H1 (cell line): ENCODE measurements at regions not wholly inside any gene's neighbourhood (a gene's known extent, or its start where the extent isn't known, plus 50 kb on each side); places are given as distances from the start of the nearest gene placed in this dataset.

Experiments
- CTCF ChIA-PET: fragments of 300-600 bp; sonication (Branson Sonifier 250); formaldehyde crosslinking; loops from one replicate; lab custom pipeline; 2021; ENCODE audit not compliant: partially characterized antibody; lab: Charles Lee
- POLR2A ChIA-PET: fragments of 300-600 bp; sonication (Branson Sonifier 250); formaldehyde crosslinking; loops from one replicate; lab custom pipeline; 2021; ENCODE audit warnings: inconsistent platforms; ENCODE audit not compliant: partially characterized antibody; lab: Charles Lee
- DNase-seq, 2 experiments: peaks; one replicate each; pipeline versions ENCODE4 v3.0.0 to v3.0.0-alpha.2; 2010 to 2022; ENCODE audit warnings: low spot score in 2 of 2, low read depth in 1 of 2, mixed read lengths in 1 of 2
- FAIRE-seq: peaks from 2 replicates; lab custom pipeline; 2011; peaks lifted over from hg19 to GRCh38; lab: Jason Lieb, UNC
- H2AFZ ChIP-seq: 2 replicates; pipeline ENCODE4 v1.8.1; 2012; ENCODE audit warnings: low read length, inconsistent platforms
- H2AK5ac ChIP-seq: 2 replicates; pipeline ENCODE4 v1.6.1; 2013; ENCODE audit warnings: low read depth, low read length
- H2BK120ac ChIP-seq: replicated peaks from 2 replicates; pipeline ENCODE3; 2013; ENCODE audit warnings: low read depth, low read length, inconsistent platforms
- H2BK12ac ChIP-seq: 2 replicates; pipeline ENCODE4 v1.6.1; 2013; ENCODE audit warnings: low read depth, low read length
- H2BK15ac ChIP-seq: 2 replicates; pipeline ENCODE4 v1.6.1; 2013; ENCODE audit warnings: low read length
- H2BK20ac ChIP-seq: 2 replicates; pipeline ENCODE4 v1.6.1; 2013; ENCODE audit warnings: low read length
- H2BK5ac ChIP-seq: 2 replicates; pipeline ENCODE4 v1.6.1; 2013; ENCODE audit warnings: low read depth, low read length
- H3K14ac ChIP-seq: 2 replicates; pipeline ENCODE4 v1.6.1; 2013; ENCODE audit warnings: inconsistent platforms; ENCODE audit not compliant: insufficient read length
- H3K18ac ChIP-seq: 2 replicates; pipeline ENCODE4 v1.6.1; 2013; ENCODE audit warnings: low read length; ENCODE audit errors: extremely low read depth
- H3K23ac ChIP-seq: 2 replicates; pipeline ENCODE4 v1.6.1; 2013; ENCODE audit warnings: inconsistent platforms; ENCODE audit not compliant: insufficient read length
- H3K23me2 ChIP-seq: 2 replicates; pipeline ENCODE4 v1.6.1; 2013; ENCODE audit warnings: low read depth, low read length
- H3K27ac ChIP-seq: 2 replicates; pipeline ENCODE4 v1.6.1; 2011; ENCODE audit warnings: low read depth, low read length, inconsistent platforms
- H3K27me3 ChIP-seq, 4 experiments: replicated peaks in 1 of 4; 1 replicate in 1 of 4; 2 replicates in 3 of 4; pipeline versions ENCODE4 v1.6.1 to v1.8.1; 2011 to 2013; ENCODE audit warnings: low read length in 3 of 4, mild to moderate bottlenecking in 3 of 4, inconsistent platforms in 2 of 4, mixed read lengths in 2 of 4, moderate library complexity in 1 of 4; ENCODE audit not compliant: control insufficient read depth in 3 of 4, insufficient read depth in 3 of 4; ENCODE audit errors: extremely low read depth in 1 of 4
- H3K36me3 ChIP-seq, 4 experiments: 2 replicates each; pipeline versions ENCODE4 v1.6.1 to v1.8.1; 2011 to 2013; ENCODE audit warnings: mild to moderate bottlenecking in 4 of 4, low read length in 3 of 4, moderate library complexity in 2 of 4, control low read depth in 1 of 4, inconsistent platforms in 1 of 4; ENCODE audit not compliant: insufficient read depth in 4 of 4, control insufficient read depth in 2 of 4
- H3K4ac ChIP-seq: replicated peaks from 2 replicates; pipeline ENCODE3; 2013; ENCODE audit warnings: low read length, low read depth, mixed read lengths, inconsistent platforms; ENCODE audit not compliant: insufficient read length
- H3K4me1 ChIP-seq, 4 experiments: replicated peaks in 1 of 4; 1 replicate in 1 of 4; 2 replicates in 3 of 4; pipeline versions ENCODE4 v1.6.1 to v1.8.1; 2011 to 2013; ENCODE audit warnings: low read length in 3 of 4, inconsistent platforms in 2 of 4, mixed read lengths in 1 of 4; ENCODE audit not compliant: insufficient read depth in 4 of 4, control insufficient read depth in 3 of 4
- H3K4me2 ChIP-seq, 2 experiments: 2 replicates each; pipeline versions ENCODE4 v1.6.1 to v1.8.1; 2011 to 2013; ENCODE audit warnings: low read depth in 2 of 2, low read length in 2 of 2, control low read depth in 1 of 2, inconsistent platforms in 1 of 2, mild to moderate bottlenecking in 1 of 2; ENCODE audit not compliant: insufficient read depth in 1 of 2
- H3K4me3 ChIP-seq, 4 experiments: fragments of 200-600, 300-600 bp in 1 of 4; sonication (generic), shearing (Covaris generic), sonication (Bioruptor Twin) in 1 of 4; 2 replicates each; pipeline versions ENCODE4 v1.5.1 to v1.8.1; 2011 to 2016; ENCODE audit warnings: low read length in 4 of 4, low read depth in 3 of 4, control low read depth in 2 of 4, inconsistent platforms in 2 of 4, mild to moderate bottlenecking in 2 of 4, mixed read lengths in 1 of 4, moderate library complexity in 1 of 4; ENCODE audit not compliant: insufficient read depth in 2 of 4; ENCODE audit errors: extremely low read depth in 1 of 4
- H3K56ac ChIP-seq: replicated peaks from 2 replicates; pipeline ENCODE3; 2013; ENCODE audit warnings: low read depth, mild to moderate bottlenecking, mixed read lengths, low read length, inconsistent platforms; ENCODE audit not compliant: insufficient read length
- H3K79me1 ChIP-seq: 2 replicates; pipeline ENCODE4 v1.6.1; 2013; ENCODE audit warnings: low read depth, low read length, control low read depth
- H3K79me2 ChIP-seq, 2 experiments: 2 replicates each; pipeline versions ENCODE4 v1.6.1 to v1.8.1; 2012 to 2013; ENCODE audit warnings: low read length in 2 of 2, mild to moderate bottlenecking in 2 of 2, inconsistent platforms in 1 of 2; ENCODE audit not compliant: insufficient read depth in 2 of 2, control insufficient read depth in 1 of 2
- H3K9ac ChIP-seq, 4 experiments: replicated peaks in 1 of 4; 1 replicate in 1 of 4; 2 replicates in 3 of 4; pipeline versions ENCODE4 v1.6.1 to v1.8.1; 2011 to 2013; ENCODE audit warnings: low read depth in 3 of 4, low read length in 3 of 4, control low read depth in 2 of 4, mild to moderate bottlenecking in 2 of 4, moderate library complexity in 2 of 4, inconsistent platforms in 1 of 4; ENCODE audit errors: extremely low read depth in 1 of 4
- H3K9me3 ChIP-seq, 2 experiments: 2 replicates each; pipeline versions ENCODE4 v1.6.1 to v1.8.1; 2012 to 2013; ENCODE audit warnings: mild to moderate bottlenecking in 2 of 2, moderate library complexity in 2 of 2, control low read depth in 1 of 2, inconsistent platforms in 1 of 2, low read depth in 1 of 2, low read length in 1 of 2, mixed read lengths in 1 of 2; ENCODE audit not compliant: insufficient read depth in 2 of 2
- H4K20me1 ChIP-seq, 2 experiments: replicated peaks in 1 of 2; 2 replicates each; pipeline versions ENCODE3 to v1.8.1; 2011 to 2013; ENCODE audit warnings: inconsistent platforms in 2 of 2, low read length in 2 of 2, mild to moderate bottlenecking in 1 of 2; ENCODE audit not compliant: insufficient read depth in 2 of 2, control insufficient read depth in 1 of 2
- H4K5ac ChIP-seq: 2 replicates; pipeline ENCODE4 v1.6.1; 2013; ENCODE audit warnings: low read length, low read depth, mixed read lengths, inconsistent platforms; ENCODE audit not compliant: insufficient read length
- H4K8ac ChIP-seq: 2 replicates; pipeline ENCODE4 v1.8.0; 2013; ENCODE audit warnings: mild to moderate bottlenecking, moderate library complexity, low read length, inconsistent platforms; ENCODE audit not compliant: insufficient read depth; ENCODE audit errors: extremely low read depth
- H4K91ac ChIP-seq: replicated peaks from 2 replicates; pipeline ENCODE3; 2013; ENCODE audit warnings: low read length, mixed read lengths, inconsistent platforms; ENCODE audit not compliant: insufficient read length
- ASH2L ChIP-seq: fragments of 200-600, 300-600 bp; sonication (generic); IDR thresholded peaks from one replicate; pipeline ENCODE4 v1.7.1; 2017; ENCODE audit warnings: low read length
- WGBS, 2 experiments: shearing (Covaris generic) in 1 of 2; methylation state at CpG; one replicate each; pipeline versions ENCODE4 v1.1.6 to v1.1.7; 2013 to 2015; ENCODE audit warnings: low lambda C conversion rate in 2 of 2, mixed read lengths in 2 of 2, inconsistent platforms in 1 of 2, low coverage in 1 of 2, missing lambda C conversion rate in 1 of 2; ENCODE audit not compliant: insufficient replicate concordance in 2 of 2, insufficient coverage in 1 of 2, insufficient read length in 1 of 2; ENCODE audit errors: extremely low coverage in 1 of 2, missing lambda C conversion rate in 1 of 2; 5-methylcytosine and 5-hydroxymethylcytosine counted together

DNA sequence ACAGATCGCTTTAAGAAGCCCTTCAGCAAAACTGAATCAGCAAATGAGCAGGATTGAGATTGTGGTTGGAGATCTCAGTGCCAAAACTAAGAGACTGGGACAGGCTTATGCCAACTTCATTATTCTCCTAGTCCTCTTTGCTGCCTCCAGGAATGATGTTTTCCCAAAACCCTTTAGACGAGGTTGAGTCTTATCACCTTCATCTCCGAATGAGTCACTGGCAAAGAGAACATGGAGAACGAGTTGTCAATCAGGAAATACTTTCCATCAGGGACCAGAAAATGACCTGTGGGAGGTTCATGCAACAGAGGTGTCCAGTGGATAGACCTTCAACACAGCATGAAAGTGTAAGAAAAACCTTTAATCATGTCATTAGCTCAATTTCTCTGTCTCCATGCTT is 461.5 kb downstream of the RMST start:
- Histone ChIP-seq H3K4me1 (no peaks in the 10 kb centered on the region), H3K27me3 (no peaks in the 10 kb centered on the region), H3K18ac (no peak overlapping the region), H3K79me1 (no peaks in the 10 kb centered on the region), H3K4me3 (no peak overlapping the region), H3K14ac (no peak overlapping the region), H4K91ac (no peak overlapping the region), H3K4me2 (no peak overlapping the region), H3K23me2 (no peaks in the 10 kb centered on the region), H3K9ac (no peak overlapping the region), H3K56ac (no peak overlapping the region), H2BK120ac (no peak overlapping the region), H4K5ac (no peak overlapping the region), H3K23ac (no peak overlapping the region), H3K27ac (no peak overlapping the region), H3K79me2 (no peaks in the 10 kb centered on the region), H2BK12ac (no peak overlapping the region), H2BK15ac (no peak overlapping the region), H3K36me3 (no peaks in the 10 kb centered on the region), H3K4ac (no peak overlapping the region), H2BK20ac (no peak overlapping the region), H4K20me1 (no peaks in the 10 kb centered on the region), H2BK5ac (no peak overlapping the region), H2AK5ac (no peak overlapping the region), H4K8ac (no peak overlapping the region), H2AFZ (no peak overlapping the region), H3K9me3 (no peaks in the 10 kb centered on the region)
- ChIA-PET POLR2A (no interaction called here), CTCF (interaction anchor here (2.6 kb wide), 1 partner anchor 37 kb away, joined by 7 read pairs; no protein-coding TSS in a partner anchor)
- 90% methylated on average over 4 of the region's 4 CpGs; no CpG with 5 or more reads in 1 of the 2 experiments for WGBS, 2 experiments
- DNase-seq (no peak), FAIRE-seq (no peak)
- TF ChIP-seq ASH2L = no peak
